GM23338 (cell line): ENCODE measurements at regions not wholly inside any gene's neighbourhood (a gene's known extent, or its start where the extent isn't known, plus 50 kb on each side); places are given as distances from the start of the nearest gene placed in this dataset.

ENCODE experiments used
- ATAC-seq: fragments of 200-7000 bp; cut with Tn5 transposase; 3 replicates; pipeline ENCODE4 v1.9.1; 2020
- DNase-seq: peaks from one replicate; pipeline ENCODE4 v3.0.0-alpha.2; 2015; ENCODE audit warnings: low spot score
- H2AFZ ChIP-seq: fragments of 200-600 bp; sonication (generic); 2 replicates; pipeline ENCODE4 v1.8.0; 2016; ENCODE audit warnings: antibody characterized with exemption, mild to moderate bottlenecking, moderate library complexity
- H3F3A ChIP-seq: fragments of 200-600 bp; sonication (generic); replicated peaks from 2 replicates; pipeline ENCODE4 v1.8.0; 2017; ENCODE audit warnings: antibody characterized with exemption, mixed run types, low read depth
- H3K27ac ChIP-seq: fragments of 200-600 bp; sonication (generic); 2 replicates; pipeline ENCODE4 v1.6.1; 2016; ENCODE audit warnings: low read depth
- H3K27me3 ChIP-seq: fragments of 200-600 bp; sonication (generic); 2 replicates; pipeline ENCODE4 v1.8.0; 2016; ENCODE audit warnings: mild to moderate bottlenecking, mixed run types, moderate library complexity; ENCODE audit not compliant: insufficient read depth
- H3K36me3 ChIP-seq: fragments of 200-600 bp; sonication (generic); 2 replicates; pipeline ENCODE4 v1.8.0; 2016; ENCODE audit warnings: mild to moderate bottlenecking; ENCODE audit not compliant: insufficient read depth
- H3K4me1 ChIP-seq: fragments of 200-600 bp; sonication (generic); 2 replicates; pipeline ENCODE4 v1.8.0; 2016; ENCODE audit warnings: mild to moderate bottlenecking, moderate library complexity; ENCODE audit not compliant: insufficient read depth
- H3K4me2 ChIP-seq: fragments of 200-600 bp; sonication (generic); 2 replicates; pipeline ENCODE4 v1.7.1; 2017; ENCODE audit warnings: mixed run types
- H3K4me3 ChIP-seq: fragments of 200-600 bp; sonication (generic); 2 replicates; pipeline ENCODE4 v1.6.1; 2016; ENCODE audit warnings: mixed run types
- H3K79me2 ChIP-seq: fragments of 200-600 bp; sonication (generic); replicated peaks from 2 replicates; pipeline ENCODE4 v1.8.0; 2017; ENCODE audit warnings: mild to moderate bottlenecking; ENCODE audit not compliant: insufficient read depth
- H3K9me2 ChIP-seq: fragments of 200-600 bp; sonication (generic); 2 replicates; pipeline ENCODE4 v1.8.0; 2017; ENCODE audit not compliant: insufficient read depth
- H4K20me1 ChIP-seq: fragments of 200-600 bp; sonication (generic); replicated peaks from 2 replicates; pipeline ENCODE4 v1.8.0; 2017; ENCODE audit warnings: mild to moderate bottlenecking; ENCODE audit not compliant: insufficient read depth
- H3K27ac Mint-ChIP-seq: 2 replicates; pipeline ENCODE4 v1.8.0; 2020; ENCODE audit warnings: inconsistent platforms, mild to moderate bottlenecking, moderate library complexity, mixed read lengths
- H3K27me3 Mint-ChIP-seq: 3 replicates; pipeline ENCODE4 v1.8.0; 2022; ENCODE audit warnings: low read depth, mild to moderate bottlenecking, moderate library complexity, mixed read lengths, inconsistent platforms; ENCODE audit not compliant: insufficient read depth, poor library complexity
- H3K36me3 Mint-ChIP-seq: 3 replicates; pipeline ENCODE4 v1.8.0; 2021; ENCODE audit warnings: low read depth, mild to moderate bottlenecking, inconsistent platforms, moderate library complexity, mixed read lengths
- H3K4me1 Mint-ChIP-seq: 3 replicates; pipeline ENCODE4 v1.8.0; 2020; ENCODE audit warnings: mild to moderate bottlenecking, inconsistent platforms, mixed read lengths
- H3K4me3 Mint-ChIP-seq: 3 replicates; pipeline ENCODE4 v1.8.0; 2021; ENCODE audit warnings: moderate library complexity, mild to moderate bottlenecking, inconsistent platforms, mixed read lengths
- H3K9me3 Mint-ChIP-seq: 3 replicates; pipeline ENCODE4 v1.8.0; 2020; ENCODE audit warnings: moderate library complexity, mild to moderate bottlenecking, inconsistent platforms, mixed read lengths
- CREB1 ChIP-seq: fragments of 250-450 bp; sonication (Bioruptor Pico); IDR thresholded peaks from 2 replicates; pipeline ENCODE4 v1.5.0; 2020; ENCODE audit warnings: low read depth, mild to moderate bottlenecking, moderate library complexity
- CTCF ChIP-seq, 2 experiments: fragments of 200-600 bp in 1 of 2; sonication (generic) in 1 of 2; conservative IDR thresholded peaks; 2 replicates each; pipeline versions ENCODE4 v1.5.1 to v1.6.1; 2016 to 2017; ENCODE audit warnings: antibody characterized with exemption in 2 of 2, low read depth in 2 of 2, mild to moderate bottlenecking in 2 of 2, moderate library complexity in 1 of 2
- ETS1 ChIP-seq: IDR thresholded peaks from 2 replicates; pipeline ENCODE4 v1.6.1; 2016; ENCODE audit warnings: antibody characterized with exemption
- EZH2 ChIP-seq: fragments of 200-600 bp; sonication (generic); IDR thresholded peaks from one replicate; pipeline ENCODE4 v1.8.0; 2017; ENCODE audit warnings: antibody characterized with exemption, mild to moderate bottlenecking, low read depth; ENCODE audit not compliant: unreplicated experiment
- EZH2phosphoT487 ChIP-seq: fragments of 200-600 bp; sonication (generic); IDR thresholded peaks from one replicate; pipeline ENCODE4 v1.8.1; 2018; ENCODE audit warnings: antibody characterized with exemption; ENCODE audit not compliant: unreplicated experiment
- JUNB ChIP-seq: IDR thresholded peaks from one replicate; pipeline ENCODE4 v1.6.1; 2016; ENCODE audit warnings: antibody characterized with exemption; ENCODE audit not compliant: unreplicated experiment
- NANOG ChIP-seq: IDR thresholded peaks from 2 replicates; pipeline ENCODE4 v1.6.1; 2016; ENCODE audit warnings: antibody characterized with exemption, borderline replicate concordance
- POLR2AphosphoS5 ChIP-seq: IDR thresholded peaks from 2 replicates; pipeline ENCODE4 v1.6.1; 2016; ENCODE audit warnings: antibody characterized with exemption, low read depth
- REST ChIP-seq: IDR thresholded peaks from one replicate; pipeline ENCODE4 v1.6.1; 2018; ENCODE audit warnings: antibody characterized with exemption; ENCODE audit not compliant: unreplicated experiment
- STAT1 ChIP-seq: IDR thresholded peaks from one replicate; pipeline ENCODE4 v1.6.1; 2016; ENCODE audit warnings: antibody characterized with exemption; ENCODE audit not compliant: unreplicated experiment
- ZNF114 ChIP-seq: fragments of 250-450 bp; sonication (Bioruptor Pico); IDR thresholded peaks from 2 replicates; pipeline ENCODE4 v1.5.0; 2020; ENCODE audit warnings: mild to moderate bottlenecking, moderate library complexity
- ZNF331 ChIP-seq: fragments of 250-450 bp; sonication (Bioruptor Pico); IDR thresholded peaks from 2 replicates; pipeline ENCODE4 v1.5.0; 2020; ENCODE audit warnings: low read depth, mild to moderate bottlenecking, moderate library complexity
- ZNF462 ChIP-seq: fragments of 250-450 bp; sonication (Bioruptor Pico); IDR thresholded peaks from 2 replicates; pipeline ENCODE4 v1.5.0; 2020; ENCODE audit warnings: mild to moderate bottlenecking, moderate library complexity

GRCh38 chr1:70581661-70582060 lies 170.6 kb downstream of the CTH start:
- DNase-seq = no peak
- no peak for TF ChIP-seq EZH2phosphoT487
- TF ChIP-seq POLR2AphosphoS5 = no peak
- no peak for TF ChIP-seq CREB1 (CRISPR knock-in tag)
- no peak for TF ChIP-seq NANOG
- TF ChIP-seq REST = no peak
- TF ChIP-seq ZNF331 = no peak
- TF ChIP-seq CTCF (conservative IDR thresholded peaks at IDR 0.05; ENCODE audit: low read depth in 2 of 2) = no peak
- no peak for TF ChIP-seq EZH2
- TF ChIP-seq ZNF462 (CRISPR knock-in tag) = no peak
- no peak for TF ChIP-seq STAT1
- no peak for TF ChIP-seq JUNB
- no peak for TF ChIP-seq ETS1
- no peak for TF ChIP-seq ZNF114 (CRISPR knock-in tag)
- H3F3A ChIP-seq = no peaks in the 10 kb centered on the region
- H3K4me2 ChIP-seq = no peak overlapping the region
- peaks cover 2% of the 10 kb centered on the region; the same call in 1 of the 3 replicates for H3K36me3 Mint-ChIP-seq
- H3K4me3 ChIP-seq = no peak overlapping the region
- no peaks in the 10 kb centered on the region for H4K20me1 ChIP-seq
- H3K4me1 Mint-ChIP-seq = peaks cover 16% of the 10 kb centered on the region
- H3K9me2 ChIP-seq = no peaks in the 10 kb centered on the region
- H3K4me3 Mint-ChIP-seq = no peak overlapping the region
- peaks cover 9% of the 10 kb centered on the region for H3K4me1 ChIP-seq
- H3K79me2 ChIP-seq = no peaks in the 10 kb centered on the region
- no peak overlapping the region for H3K27ac Mint-ChIP-seq
- ATAC-seq = no peak
- no peak overlapping the region for H3K27ac ChIP-seq
- no peaks in the 10 kb centered on the region for H3K36me3 ChIP-seq
- H3K27me3 Mint-ChIP-seq = no peaks in the 10 kb centered on the region
- no peak overlapping the region; the same call in 1 of the 2 replicates for H2AFZ ChIP-seq
- no peaks in the 10 kb centered on the region for H3K27me3 ChIP-seq
- H3K9me3 Mint-ChIP-seq = no peaks in the 10 kb centered on the region; the same call in 2 of the 3 replicates
